Left colon (tissue), 2 donors: ENCODE measurements at regions not wholly inside any gene's neighbourhood (a gene's known extent, or its start where the extent isn't known, plus 50 kb on each side); places are given as distances from the start of the nearest gene placed in this dataset.
"Not testable (repeated sequence)": the region's sequence is repeated elsewhere in the genome, so short reads cannot be mapped to it uniquely, and the experiment has no call there.

Experiments used
- ATAC-seq: fragments of 200-7000 bp; cut with Tn5 transposase; one replicate; pipeline ENCODE4 v1.9.1; 2020; ENCODE audit warnings: mild to moderate bottlenecking, moderate library complexity
- DNase-seq, 2 donors: peaks; one replicate each; pipeline ENCODE4 v3.0.0-alpha.2; 2020
- intact Hi-C, 2 donors: fragments of 100-400 bp; cut with DNase I in 1 of 2; cut with micrococcal nuclease in 1 of 2; formaldehyde crosslinking; loops; one replicate each; pipeline versions ENCODE4 v1.11.2 to v1.14.0; 2022; cut with DNase I, micrococcal nuclease
- donor health status: DM: no; HTN: no; CAD: no.
- donor health status: DM: yes; HTN: yes; CAD: no.

DNA sequence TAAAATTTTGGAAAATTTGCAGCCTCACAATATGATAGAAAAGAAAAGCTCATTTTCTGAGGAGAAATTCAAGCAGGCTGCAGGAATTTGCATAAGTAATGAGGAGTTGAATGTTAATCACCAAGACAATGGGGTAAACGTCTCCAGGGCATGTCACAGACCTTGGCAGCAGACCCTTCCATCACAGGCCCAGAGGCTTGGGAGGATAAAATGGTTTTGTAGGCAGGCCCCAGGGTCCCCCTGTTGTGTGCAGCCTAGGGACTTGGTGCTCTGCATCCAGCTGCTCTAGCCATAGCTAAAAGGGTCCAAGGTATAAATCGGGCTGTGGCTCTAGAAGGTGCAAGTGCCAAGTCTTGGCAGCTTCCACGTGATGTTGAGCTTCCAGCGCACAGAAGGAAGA lies 112.2 kb upstream of the FMN2 start:
- no peak for DNase-seq
- ATAC-seq = no peak
- intact Hi-C loops = no loop called here

DNA sequence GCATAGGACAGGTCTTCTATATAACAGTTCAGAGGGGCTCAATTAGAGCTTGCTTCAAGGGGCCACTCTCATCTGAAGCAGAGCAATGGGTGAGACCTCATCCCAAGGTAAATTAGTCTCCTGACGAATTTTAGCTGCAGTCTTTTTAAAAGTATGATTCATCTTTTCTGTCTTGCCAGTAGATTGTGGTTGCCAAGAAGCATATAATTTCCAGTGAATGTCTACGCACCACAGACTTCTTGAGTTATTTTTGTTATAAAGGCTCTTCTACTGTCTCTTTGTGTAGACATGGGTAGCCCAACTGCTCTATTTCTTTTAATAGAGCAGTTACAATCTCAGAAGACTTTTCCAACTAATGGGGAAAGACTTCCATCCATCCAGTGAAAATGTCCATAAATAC lies 108.9 kb upstream of the FMN2 start:
- no peak for DNase-seq
- no peak for ATAC-seq
- intact Hi-C loops = no loop called here

DNA sequence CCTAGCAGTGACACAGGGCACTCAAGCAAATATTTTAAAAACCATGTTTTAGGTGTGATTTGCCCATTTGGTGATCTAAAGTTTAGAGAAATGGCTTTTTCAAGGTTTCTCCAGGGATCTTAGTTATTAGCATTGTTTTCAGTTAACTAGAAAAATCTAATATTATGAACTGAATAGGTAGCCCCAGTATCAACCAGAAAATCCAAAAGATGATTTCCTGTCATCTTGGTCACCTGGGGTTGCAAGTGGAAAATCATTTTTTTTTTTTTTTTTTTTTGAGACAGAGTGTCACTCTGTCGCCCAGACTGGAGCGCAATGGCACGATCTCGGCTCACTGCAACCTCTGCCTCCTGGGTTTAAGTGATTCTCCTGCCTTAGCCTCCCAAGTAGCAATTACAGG lies 106.6 kb upstream of the FMN2 start:
- ATAC-seq (no peak), DNase-seq (no peak)
- intact Hi-C loops = no loop called here

DNA sequence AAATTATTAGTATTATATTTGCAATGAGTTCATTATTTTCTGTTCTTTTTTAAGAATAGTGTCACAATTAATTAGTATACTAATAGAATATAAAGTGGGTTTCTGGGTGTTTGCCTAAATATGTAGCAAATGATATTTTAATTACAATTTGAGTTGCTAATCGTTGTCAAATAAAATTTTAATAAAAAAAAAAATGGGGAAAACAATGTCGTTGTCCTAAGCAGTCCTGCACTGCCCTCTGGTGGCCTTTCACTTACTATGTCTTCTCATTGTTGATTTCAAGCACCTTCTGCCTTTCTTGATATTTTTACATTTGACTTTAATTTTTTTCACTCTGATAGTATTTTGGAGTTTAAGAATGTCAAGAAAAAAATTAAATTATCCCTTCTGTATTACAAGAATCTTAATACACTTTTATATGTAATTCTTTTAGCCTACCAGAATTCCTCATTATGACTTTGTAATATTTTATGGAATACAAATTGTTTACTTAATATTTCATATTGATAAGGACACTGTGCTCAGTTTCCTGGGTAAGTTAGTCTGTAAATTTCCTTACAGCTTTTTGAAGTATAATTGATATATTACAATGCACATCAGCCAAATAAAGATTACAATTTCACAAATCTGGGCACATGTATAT lies 104.5 kb upstream of the FMN2 start:
- DNase-seq (peak in 1 of 2 donors; percentile 73), ATAC-seq (no peak)
- intact Hi-C loops = no loop called here

DNA sequence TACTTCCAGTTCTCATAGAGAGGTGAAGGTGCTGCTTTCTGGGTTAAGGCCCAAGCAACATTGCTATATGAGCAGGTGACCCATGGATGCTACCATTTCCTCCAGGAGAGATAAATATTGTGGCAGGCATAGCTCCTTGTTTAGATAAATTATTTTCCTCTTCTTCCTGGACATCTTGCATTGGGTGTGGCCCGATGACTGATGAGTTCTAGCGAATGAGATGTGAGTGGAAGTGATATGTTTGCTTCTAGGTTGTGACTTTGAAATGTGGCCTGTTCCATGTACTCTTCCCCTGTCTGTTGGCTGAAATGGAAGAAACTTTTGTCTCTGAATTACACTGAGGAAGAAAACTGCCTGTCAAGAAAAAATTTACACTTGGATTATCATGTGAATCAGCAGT lies 101.7 kb upstream of the FMN2 start:
- intact Hi-C loops = no loop called here
- DNase-seq = no peak
- ATAC-seq = no peak

DNA sequence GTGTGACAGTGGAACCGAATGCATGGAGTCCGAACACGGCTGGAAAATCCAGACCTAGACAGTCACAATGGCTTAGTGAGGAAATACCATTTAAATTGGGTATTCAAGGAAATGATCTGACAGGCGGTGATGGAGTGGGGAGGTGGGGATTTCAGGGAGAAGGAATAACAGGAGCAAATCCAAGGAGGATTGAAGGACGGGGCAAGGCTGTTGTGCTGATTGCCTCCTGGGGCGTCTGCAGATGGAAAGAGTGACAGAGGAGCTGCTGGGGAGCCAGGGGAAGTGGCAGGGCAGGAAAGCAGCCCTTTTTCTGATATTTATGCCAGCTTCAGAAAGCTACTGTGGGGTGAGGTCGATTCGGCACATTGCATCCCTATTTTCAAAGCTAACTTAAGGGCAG lies 99.1 kb upstream of the FMN2 start:
- ATAC-seq, intact Hi-C loops, DNase-seq: not testable (repeated sequence)

DNA sequence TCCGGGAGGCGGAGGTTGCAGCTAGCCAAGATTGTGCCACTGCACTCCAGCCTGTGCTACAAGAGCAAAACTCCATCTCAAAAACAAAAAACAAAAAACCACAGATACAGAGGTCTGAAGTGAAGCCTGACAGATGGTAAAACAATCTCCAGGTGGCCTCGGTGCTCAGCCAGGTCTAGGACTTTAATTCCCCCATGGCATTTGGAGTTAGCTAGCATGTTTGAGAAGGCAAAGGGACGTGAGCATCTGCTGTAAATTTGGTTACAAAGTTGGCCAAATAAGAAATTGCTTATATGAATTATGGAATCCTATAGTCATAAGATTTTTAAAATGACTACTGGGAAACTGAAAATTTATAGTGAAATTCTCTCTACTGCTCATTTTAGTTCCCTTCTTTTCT lies 98.3 kb upstream of the FMN2 start:
- intact Hi-C loops = no loop called here
- ATAC-seq (no peak), DNase-seq (no peak)

DNA sequence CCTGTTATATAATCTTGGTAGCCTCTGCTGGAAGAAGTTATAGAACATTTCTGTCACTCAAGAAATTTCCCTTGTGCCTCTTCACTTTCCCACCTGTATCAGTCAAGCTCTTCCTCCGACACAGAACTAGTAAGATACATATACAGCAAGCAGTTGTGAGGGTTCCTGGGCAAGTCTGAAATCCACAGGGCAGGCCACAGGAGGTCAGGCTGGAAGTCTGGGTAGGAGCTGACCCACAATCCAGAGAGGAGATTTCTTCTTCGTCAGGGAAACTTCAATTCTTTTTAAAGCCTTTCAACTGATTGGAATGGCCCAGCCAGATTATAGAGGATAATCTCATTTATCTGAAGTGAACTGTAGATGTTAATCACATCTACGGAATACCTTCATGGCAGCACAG lies 96.4 kb upstream of the FMN2 start:
- no peak for DNase-seq
- ATAC-seq = no peak
- intact Hi-C loops = no loop called here

DNA sequence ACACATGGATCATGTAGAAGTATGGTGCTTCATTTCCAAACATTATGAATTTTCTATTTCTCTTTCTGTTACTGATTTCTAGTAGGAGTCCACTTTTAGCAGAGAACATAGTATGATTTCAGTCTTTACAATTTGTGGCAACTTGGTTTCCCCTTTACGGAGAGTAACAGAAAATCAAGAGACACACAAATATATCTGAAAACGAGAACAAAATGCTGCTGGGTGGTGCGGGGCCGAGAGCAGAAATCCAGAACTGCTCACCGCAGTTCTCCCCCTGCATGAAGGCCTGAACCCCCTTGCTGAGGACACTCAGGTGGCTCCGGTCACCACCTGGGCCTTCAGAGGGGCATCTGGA lies 94.5 kb upstream of the FMN2 start:
- intact Hi-C loops = no loop called here
- no peak for ATAC-seq
- no peak for DNase-seq

DNA sequence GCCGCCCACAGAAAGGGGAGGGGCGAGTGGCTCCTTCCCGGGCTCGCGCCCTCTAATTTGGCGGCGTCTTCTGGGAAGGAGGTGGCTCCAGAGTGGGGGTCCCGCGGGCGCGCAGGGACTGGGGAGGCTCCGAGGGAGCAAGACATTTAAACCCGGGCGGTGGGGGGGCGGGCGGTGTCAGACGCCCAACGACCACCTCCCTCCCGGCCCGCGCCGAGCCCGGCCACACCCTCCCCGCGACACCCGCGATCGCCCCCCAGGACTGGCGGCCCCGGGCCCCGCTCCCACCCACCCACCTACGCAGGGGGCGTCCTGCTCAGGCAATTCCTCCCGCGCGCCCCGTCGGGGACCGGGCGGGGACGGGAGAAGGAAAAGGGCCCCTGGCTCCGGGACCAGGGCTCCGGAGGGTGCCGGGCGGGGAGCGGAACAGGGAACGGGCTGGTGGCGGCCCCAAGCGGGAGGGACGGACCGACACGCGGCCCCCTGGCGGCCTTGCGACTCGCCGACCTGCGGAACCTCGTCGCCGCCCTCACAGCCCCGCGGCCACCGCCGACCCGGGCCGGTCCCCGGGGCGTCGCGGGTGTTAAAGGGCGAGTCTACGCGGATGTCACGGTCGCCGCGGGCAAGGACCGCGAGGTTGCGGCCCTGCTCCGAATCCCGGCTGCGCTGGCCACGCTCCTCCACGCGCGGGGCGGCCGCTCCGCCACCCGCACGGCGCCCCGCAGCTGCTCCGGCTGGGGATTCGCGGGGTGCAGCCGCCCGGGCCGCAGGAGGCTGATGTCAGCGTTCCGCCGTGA lies 94.0 kb upstream of the FMN2 start:
- peak in 1 of 2 donors; percentile 31 for DNase-seq
- intact Hi-C loops = no loop called here
- peak; percentile 60 for ATAC-seq

DNA sequence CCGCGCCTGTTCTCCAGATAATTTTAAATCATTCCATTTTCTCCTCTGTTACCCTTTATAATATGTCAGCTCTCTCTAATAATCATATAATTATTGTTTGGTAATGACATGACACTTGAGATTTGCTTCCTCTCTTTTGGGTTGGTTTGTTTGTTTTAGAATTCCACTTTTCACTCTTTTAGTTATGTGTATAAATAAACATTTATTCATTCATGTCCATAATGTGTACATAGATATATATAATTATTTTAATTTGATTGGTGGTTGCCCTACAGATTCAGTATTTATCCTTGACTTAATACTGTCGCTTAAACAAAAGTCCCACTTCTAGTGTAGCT lies 93.4 kb upstream of the FMN2 start:
- ATAC-seq (no peak), DNase-seq (no peak)
- intact Hi-C loops = no loop called here

DNA sequence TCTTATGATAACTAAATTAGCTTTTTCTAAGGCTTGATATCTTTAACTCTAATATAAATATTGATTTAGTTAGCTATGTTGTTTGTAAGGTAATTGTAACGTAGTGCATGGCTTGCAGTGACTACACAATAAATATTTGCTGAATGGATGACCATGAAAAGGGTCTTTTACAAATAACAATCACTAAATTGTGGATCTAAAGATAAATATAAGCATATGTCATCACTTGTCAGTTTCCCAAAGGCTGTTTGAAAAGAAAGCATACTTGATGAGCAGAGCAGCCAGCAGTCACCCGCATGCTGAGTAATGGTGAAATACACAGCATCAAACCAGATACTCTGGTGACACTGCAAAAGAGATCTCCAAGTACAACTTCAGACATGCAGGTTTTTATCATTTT lies 92.5 kb upstream of the FMN2 start:
- DNase-seq = no peak
- ATAC-seq = no peak

DNA sequence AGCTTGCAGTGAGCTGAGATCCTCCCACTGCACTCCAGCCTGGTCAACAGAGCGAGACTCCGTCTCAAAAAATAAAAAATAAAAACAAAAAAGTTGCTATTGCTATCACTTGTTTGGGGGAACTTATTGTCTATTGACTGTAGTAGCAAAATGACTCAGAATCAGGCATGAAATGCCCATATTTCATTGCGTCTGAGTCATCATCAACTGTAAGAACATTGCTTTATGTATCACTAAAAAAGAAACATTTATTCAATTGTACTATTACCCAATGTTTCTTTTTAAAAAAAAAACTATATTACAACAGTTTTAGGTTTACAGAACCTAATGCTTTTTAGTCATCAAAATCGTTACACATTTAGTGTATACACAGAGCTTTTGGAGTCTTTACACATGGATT lies 91.0 kb upstream of the FMN2 start:
- ATAC-seq = no peak
- intact Hi-C loops = no loop called here
- DNase-seq = no peak

More for the DNA sequence above, 92.5 kb upstream of the FMN2 start:
- intact Hi-C loops = no loop called here

DNA sequence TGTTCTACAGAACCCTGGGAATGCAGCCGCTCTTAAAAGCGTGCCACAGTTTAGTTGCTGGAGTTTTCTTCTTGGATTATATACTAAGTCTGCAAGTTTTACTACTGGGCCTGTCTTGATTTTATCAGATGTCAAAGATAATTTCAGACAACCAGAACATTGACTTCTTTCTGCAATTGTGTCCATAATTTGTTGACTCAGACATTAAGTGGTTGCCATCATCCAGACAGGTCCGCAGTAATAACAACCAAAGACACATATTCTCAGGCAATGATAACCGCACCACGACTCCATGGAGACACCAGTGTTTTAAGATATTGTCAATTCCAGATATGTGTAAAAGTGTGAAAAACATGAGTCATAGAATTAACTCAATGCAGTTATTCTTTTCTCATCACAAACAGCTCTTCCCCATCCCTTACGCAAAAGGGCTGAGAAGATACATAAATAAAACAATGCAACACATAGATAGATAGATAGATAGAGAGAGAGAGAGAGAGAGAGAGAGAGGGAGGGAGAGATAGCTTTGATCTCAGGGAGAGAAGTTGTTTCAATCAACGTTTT lies 90.4 kb upstream of the FMN2 start:
- DNase-seq (no peak), ATAC-seq (no peak)
- intact Hi-C loops = no loop called here

DNA sequence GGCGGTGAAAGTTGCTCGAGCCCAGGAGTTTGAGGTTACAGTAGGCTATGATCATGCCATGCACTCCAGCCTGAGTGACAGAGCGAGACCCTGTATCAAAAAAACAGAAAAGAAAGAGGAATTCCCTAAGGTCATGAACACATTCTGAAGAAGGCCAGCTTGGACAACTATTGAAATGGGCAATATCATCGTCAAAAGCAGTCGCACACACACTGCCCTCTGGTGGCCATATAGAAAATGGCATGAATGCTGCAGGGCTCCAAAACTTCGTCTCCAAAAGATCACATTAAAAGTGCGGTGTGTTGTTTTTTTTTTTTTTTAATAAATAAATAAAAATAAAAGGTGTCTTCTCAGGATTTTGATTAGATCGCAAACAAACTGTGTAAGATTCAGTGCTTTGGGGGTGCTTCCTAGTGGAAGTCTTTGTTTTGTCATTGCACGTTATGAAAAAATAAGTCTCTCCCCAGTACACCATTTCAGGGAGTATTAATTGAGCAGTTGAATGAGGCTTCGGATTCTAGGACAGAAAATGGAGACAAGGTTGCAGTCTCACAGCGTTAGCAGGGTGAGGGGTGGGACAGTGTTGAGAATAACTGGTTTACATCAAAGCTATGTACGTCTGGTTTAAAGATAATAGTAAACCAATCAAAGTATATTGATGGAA lies 87.5 kb upstream of the FMN2 start:
- ATAC-seq (no peak), DNase-seq (no peak)
- intact Hi-C loops = no loop called here

DNA sequence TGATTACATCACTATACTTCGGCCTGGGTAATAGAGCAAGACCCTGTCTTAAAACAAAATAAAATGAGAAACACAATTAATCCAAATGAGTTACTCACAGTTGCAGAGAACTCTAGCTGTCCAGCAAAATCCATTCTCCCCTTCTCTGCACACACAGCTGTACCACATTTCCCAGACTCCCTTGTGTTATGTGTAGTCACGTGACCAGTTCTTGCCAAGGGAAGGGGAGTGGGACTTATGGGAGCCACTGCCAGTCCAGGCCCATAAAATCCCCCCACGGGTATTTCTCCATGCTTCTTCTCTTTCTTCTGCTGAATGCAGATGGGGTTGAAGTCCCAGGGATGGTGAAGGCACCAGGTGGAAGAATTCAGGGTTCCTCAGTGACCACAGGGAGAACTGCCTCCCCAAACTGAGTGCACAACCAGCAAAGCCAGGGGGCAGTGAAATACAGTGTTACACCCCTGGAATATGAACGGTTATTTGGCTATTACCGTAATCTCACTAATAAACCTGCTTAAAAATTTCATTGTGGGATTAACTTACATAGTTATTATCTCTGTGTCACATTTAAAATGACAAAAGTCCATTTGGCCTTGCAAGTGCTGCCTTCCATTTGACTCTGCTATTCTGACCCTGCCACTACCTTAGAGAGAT lies 85.6 kb upstream of the FMN2 start:
- ATAC-seq (no peak), DNase-seq (no peak)
- intact Hi-C loops = no loop called here

DNA sequence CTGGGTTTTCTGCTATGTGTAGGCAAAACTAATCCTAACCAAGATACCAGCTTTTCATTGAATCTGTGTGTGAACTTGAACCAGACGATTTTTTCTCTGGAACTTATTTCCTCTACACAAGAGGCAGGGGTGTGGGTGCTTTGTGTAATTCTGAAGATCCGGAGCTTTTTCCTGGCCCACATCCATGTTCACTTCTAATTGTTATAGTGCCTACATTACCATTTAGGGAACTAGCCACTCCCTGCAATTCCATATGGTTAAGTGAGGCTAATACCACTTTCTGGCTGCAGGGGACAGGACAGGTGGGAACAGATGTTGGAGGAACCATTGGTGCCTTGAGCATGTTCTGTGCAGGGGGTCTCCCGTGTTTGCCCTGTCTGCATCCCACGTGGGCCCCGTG lies 83.4 kb upstream of the FMN2 start:
- intact Hi-C loops = no loop called here
- DNase-seq (peak in 1 of 2 donors; percentile 20), ATAC-seq (peak; percentile 93)

DNA sequence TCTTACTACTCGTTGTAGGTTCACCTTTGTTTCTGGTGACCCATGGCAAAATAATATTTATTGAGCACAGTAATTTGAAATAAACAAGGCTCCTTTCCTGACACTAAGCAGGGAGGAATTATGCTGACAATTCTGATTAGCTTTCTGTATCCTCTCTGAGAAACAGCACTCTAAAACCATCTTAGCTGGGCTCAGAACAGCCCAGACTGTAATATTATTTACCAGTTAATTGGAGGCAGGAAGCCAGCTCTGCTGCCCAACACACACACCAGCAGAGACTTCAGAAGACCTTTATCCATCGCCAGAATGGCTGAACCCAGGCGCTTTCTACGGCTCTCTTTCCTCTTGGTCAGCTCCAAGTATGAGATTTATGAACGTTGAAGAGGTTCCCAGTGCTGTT lies 77.6 kb upstream of the FMN2 start:
- no peak for ATAC-seq
- intact Hi-C loops = no loop called here
- no peak for DNase-seq

DNA sequence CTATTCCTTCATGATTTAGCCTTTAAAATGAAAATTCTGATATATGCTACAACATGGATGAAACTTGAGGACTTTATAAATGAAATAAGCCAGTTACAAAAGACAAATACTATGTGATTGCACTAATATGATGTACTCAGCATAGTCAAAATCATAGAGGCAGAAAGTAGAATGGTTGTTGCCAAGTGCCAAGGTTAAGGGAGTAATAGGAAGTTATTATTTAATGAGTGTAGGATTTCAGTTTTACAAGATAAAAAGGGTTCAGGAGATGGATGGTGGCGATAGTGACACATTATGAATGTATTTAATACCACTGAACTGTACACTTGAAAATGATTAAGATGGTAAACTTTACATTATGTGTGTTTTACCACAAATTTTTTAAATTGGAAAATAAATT lies 73.1 kb upstream of the FMN2 start:
- intact Hi-C loops = no loop called here
- no peak for DNase-seq
- no peak for ATAC-seq

DNA sequence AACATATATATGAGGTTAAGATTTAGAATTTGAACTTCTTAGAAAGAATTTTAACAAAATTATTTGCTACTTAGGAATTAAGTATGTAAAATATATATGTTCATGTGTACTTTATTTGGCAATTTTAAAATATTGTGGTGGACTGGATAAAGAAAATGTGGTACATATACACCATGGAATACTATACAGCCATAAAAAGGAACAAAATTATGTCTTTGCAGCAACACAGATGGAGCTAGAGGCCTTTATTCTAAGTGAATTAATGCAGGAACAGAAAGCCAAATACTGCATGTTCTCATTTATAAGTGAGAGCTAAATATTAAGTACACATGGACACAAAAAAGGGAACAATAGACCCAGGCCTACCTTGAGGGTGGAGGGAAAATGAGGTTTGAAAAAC lies 72.2 kb upstream of the FMN2 start:
- intact Hi-C loops = no loop called here
- DNase-seq (no peak), ATAC-seq (no peak)
